GM10248 (cell line): ENCODE measurements at regions not wholly inside any gene's neighbourhood (a gene's known extent, or its start where the extent isn't known, plus 50 kb on each side); places are given as distances from the start of the nearest gene placed in this dataset.
"Not testable (repeated sequence)": the region's sequence is repeated elsewhere in the genome, so short reads cannot be mapped to it uniquely, and the experiment has no call there.

Experiments used
- CTCF ChIA-PET: fragments of 300-600 bp; sonication (Branson Sonifier 250); formaldehyde crosslinking; extraction: SDS; loops from one replicate; lab custom pipeline; 2021; ENCODE audit warnings: antibody characterized with exemption; lab: Yijun Ruan, JAX
- POLR2A ChIA-PET: fragments of 350-650 bp; sonication (Branson Sonifier 250); formaldehyde crosslinking; extraction: SDS; loops from one replicate; lab custom pipeline; 2020; ENCODE audit warnings: antibody characterized with exemption; lab: Yijun Ruan, JAX
- DNase-seq: peaks from one replicate; pipeline ENCODE4 v3.0.0; 2012; ENCODE audit errors: extremely low spot score
- TF ChIP-seq, protein P1 (sequence below): IDR thresholded peaks from 2 replicates; pipeline ENCODE4 v1.5.1; 2012; ENCODE audit warnings: mild to moderate bottlenecking, low read depth; ENCODE audit errors: extremely low read depth, missing control alignments, control extremely low read depth

DNA sequence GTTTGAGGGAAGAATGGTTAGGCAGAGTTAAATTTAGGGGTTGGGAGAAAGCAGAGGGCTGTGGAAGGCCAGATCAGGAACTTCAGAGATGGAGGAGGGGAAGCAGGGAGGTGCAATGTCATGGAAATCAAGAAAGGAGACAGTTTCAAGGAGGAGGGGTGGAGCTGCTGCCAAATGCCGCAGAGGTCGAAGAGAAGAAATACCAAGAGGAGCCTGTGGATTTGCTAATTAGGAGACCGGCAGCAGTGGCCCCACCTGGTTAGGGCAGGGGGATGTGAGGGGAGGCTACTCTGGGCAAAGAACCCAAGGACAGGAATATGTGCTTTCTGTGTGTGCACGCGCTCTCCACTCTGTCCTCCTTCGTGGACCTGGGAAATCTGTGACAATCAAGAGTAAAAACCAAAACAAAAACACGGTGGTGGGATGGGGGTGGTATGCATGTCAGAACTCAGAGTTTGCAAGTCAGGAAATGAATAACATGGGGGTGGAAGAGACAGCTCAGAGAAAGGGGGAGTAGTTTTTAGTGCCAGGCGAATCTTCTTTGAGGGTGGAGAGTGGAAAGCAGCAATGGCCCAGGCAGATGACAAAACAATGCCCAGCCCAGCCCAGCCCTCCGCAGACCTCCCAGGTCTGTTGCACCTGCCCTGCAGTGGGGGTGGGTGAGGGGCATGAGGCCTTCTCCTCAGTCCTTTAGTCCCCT is 102.9 kb upstream of the PAX2 start:
- TF ChIP-seq, protein P1, sequence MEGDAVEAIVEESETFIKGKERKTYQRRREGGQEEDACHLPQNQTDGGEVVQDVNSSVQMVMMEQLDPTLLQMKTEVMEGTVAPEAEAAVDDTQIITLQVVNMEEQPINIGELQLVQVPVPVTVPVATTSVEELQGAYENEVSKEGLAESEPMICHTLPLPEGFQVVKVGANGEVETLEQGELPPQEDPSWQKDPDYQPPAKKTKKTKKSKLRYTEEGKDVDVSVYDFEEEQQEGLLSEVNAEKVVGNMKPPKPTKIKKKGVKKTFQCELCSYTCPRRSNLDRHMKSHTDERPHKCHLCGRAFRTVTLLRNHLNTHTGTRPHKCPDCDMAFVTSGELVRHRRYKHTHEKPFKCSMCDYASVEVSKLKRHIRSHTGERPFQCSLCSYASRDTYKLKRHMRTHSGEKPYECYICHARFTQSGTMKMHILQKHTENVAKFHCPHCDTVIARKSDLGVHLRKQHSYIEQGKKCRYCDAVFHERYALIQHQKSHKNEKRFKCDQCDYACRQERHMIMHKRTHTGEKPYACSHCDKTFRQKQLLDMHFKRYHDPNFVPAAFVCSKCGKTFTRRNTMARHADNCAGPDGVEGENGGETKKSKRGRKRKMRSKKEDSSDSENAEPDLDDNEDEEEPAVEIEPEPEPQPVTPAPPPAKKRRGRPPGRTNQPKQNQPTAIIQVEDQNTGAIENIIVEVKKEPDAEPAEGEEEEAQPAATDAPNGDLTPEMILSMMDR: no peak
- CTCF ChIA-PET: interaction anchor here (0.7 kb wide), 1 partner anchor 500 kb away, joined by 3 read pairs; no protein-coding TSS in a partner anchor
- POLR2A ChIA-PET: no interaction called here
- no peak for DNase-seq

DNA sequence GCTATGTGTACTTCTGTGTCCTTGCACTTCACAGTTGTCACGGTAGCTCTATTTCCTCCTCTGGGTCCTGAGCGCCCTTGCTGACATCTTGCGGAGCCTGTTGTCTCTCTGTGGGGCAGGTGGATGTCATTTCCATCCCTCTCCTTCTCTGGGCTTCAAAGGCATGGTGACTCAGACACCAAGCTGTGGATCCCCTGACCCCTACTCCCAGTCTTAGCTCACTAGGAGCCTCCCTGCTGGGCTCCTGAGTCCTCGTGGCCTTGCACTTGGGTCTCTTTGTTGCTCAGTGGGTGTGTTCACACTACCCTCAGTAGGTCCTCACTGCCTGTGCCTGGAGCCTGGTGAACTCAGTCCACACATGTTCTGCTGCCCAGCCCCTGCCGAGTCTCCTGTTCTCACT is 100.3 kb upstream of the PAX2 start:
- no peak for DNase-seq
- ChIA-PET POLR2A (no interaction called here), CTCF (no interaction called here)
- TF ChIP-seq, protein P1: no peak

DNA sequence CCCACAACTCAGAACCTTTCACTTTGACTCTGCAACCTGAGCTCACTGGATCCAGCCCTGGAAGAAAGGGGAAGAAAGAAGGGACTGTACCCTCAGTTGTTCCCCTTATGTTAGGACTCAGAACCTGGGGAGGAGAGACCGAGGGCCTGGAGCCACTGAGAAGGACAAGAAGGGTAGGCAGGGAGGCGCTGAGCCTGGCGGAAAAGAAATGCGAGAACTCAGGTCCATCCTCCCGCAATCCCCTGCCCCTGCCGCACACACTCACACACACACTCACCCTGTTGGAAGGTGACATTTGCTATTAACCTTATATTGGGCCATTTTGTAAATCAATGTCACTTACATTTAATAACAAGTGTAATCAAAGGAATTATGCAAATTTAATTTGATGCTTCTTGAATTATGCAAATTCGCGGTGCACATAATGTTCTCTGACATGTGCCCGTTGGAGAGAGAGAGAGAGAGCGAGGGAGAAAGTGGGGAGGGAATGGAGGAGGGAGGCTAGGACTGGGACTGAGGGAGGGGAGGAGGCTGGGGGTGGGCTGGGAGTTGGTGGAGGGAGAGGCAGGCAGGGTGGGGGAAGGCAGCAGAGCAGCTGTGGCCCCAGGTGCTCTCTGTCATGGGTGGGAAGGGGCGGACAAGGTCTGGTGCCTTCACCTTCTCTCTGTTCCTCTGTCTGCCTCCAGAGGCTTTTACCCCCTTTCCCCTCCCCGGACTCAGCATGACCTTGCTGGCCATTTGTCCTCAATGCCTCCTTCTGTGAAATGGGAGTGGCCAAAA is 99.6 kb upstream of the PAX2 start:
- ChIA-PET POLR2A (no interaction called here), CTCF (no interaction called here)
- DNase-seq: no peak
- TF ChIP-seq, protein P1: no peak

DNA sequence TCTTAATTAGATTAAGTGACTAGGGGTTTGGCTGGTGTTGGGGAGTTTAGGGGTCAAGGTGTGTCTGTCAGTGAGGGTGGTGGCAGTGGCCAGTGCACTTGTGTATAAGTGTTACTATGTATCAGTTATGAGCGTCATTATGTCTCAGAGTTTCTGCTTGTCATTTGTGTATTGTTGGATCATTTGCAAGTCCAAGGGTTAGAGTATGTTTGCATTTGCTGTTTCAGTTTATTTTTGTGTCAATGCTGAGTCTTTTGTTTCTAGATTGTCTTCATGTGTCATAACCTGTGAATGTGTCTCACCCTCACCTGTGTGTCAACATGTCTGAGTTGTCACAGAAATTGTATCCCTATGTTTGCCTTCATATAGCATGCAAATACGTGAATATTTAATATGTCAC is 97.5 kb upstream of the PAX2 start:
- TF ChIP-seq, protein P1: no peak
- no peak for DNase-seq
- CTCF ChIA-PET: no interaction called here
- POLR2A ChIA-PET: no interaction called here

DNA sequence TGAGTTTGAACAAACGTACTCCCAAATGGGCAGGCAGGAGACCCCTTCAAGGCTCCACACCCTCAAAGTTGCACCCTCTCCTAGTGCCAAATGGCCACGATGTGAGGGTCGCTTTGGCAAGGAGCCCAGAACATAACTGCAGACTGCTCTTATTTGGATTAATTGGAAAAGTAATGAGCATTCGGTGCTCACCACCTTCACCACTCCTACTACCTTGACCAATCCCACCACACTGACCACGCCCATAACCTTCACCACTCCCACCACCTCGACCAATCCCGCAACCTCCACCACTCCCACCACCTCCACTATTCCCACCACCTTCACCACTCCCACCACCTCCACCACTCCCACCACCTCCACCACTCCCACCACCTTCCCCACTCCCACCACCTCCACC is 94.7 kb upstream of the PAX2 start:
- no peak for DNase-seq
- ChIA-PET CTCF (no interaction called here), POLR2A (no interaction called here)
- TF ChIP-seq, protein P1: no peak

DNA sequence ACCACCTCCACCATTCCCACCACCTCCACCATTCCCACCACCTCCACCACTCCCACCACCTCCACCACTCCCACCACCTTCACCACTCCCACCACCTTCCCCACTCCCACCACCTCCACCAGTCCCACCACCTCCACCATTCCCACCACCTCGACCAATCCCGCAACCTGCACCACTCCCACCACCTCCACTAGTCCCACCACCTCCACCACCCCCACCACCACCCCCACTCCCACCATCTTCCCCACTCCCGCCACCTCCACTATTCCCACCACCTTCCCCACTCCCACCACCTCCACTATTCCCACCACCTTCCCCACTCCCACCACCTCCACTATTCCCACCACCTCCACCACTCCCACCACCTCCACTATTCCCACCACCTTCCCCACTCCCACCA is 94.3 kb upstream of the PAX2 start:
- DNase-seq, CTCF ChIA-PET, POLR2A ChIA-PET: not testable (repeated sequence)

DNA sequence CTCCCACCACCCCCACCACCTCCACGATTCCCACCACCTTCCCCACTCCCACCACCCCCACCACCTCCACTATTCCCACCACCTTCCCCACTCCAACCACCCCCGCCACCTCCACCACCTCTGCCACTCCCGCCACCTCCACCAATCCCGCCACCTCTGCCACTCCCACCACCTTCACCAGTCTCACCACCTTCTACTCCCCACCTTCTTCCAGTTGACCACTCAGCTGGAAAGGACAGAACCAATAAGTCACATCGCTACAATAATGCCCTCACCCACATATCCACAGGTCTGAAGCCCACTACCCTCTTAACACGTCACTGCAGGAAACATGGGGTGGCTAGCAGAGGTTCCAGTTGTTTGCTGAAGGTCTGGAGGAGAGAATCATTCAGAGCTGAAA is 93.5 kb upstream of the PAX2 start:
- TF ChIP-seq, protein P1: no peak
- DNase-seq: no peak
- ChIA-PET CTCF (no interaction called here), POLR2A (no interaction called here)
